Thyroid gland (tissue), 4 donors: ENCODE measurements at regions not wholly inside any gene's neighbourhood (a gene's known extent, or its start where the extent isn't known, plus 50 kb on each side); places are given as distances from the start of the nearest gene placed in this dataset.

ENCODE experiments used
- POLR2A ChIP-seq, 2 donors: fragments of 450-650 bp; IDR thresholded peaks; one replicate each; pipeline ENCODE4 v1.6.1; 2017; ENCODE audit warnings: antibody characterized with exemption in 2 of 2, mild to moderate bottlenecking in 2 of 2, moderate library complexity in 1 of 2
- TF ChIP-seq, protein P1 (sequence below), 6 experiments: fragments of 200-600 bp in 3 of 6; fragments of 450-650 bp in 3 of 6; sonication (generic) in 3 of 6; IDR thresholded peaks; one replicate each; pipeline ENCODE4 v1.5.1; 2016 to 2019; ENCODE audit warnings: antibody characterized with exemption in 6 of 6, mild to moderate bottlenecking in 2 of 6, inconsistent platforms in 1 of 6, moderate library complexity in 1 of 6

DNA sequence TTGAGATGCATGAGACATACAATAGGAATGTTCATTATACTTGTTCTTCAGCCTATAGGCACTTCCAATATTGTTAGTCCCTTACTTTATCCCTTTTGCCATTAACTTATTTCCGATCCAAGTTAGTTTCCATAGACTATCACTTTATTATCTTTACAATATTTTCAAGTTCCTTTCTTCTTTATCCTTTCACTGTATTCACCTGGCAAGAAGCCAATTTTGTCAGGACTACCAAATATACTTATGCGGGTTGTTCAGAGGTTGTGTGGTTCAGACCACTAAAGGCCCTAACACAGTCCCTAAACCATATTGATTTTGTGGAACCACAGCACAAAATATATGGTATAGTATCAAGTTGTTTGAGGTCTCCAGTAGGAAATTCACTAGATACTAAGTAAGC, 245.0 kb upstream of the HTR2C start:
- TF ChIP-seq, protein P1, sequence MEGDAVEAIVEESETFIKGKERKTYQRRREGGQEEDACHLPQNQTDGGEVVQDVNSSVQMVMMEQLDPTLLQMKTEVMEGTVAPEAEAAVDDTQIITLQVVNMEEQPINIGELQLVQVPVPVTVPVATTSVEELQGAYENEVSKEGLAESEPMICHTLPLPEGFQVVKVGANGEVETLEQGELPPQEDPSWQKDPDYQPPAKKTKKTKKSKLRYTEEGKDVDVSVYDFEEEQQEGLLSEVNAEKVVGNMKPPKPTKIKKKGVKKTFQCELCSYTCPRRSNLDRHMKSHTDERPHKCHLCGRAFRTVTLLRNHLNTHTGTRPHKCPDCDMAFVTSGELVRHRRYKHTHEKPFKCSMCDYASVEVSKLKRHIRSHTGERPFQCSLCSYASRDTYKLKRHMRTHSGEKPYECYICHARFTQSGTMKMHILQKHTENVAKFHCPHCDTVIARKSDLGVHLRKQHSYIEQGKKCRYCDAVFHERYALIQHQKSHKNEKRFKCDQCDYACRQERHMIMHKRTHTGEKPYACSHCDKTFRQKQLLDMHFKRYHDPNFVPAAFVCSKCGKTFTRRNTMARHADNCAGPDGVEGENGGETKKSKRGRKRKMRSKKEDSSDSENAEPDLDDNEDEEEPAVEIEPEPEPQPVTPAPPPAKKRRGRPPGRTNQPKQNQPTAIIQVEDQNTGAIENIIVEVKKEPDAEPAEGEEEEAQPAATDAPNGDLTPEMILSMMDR (IDR thresholded peaks at IDR 0.05) = no peak
- no peak for TF ChIP-seq POLR2A (IDR thresholded peaks at IDR 0.05)
